Large intestine (tissue), 3 donors: ENCODE measurements at regions not wholly inside any gene's neighbourhood (a gene's known extent, or its start where the extent isn't known, plus 50 kb on each side); places are given as distances from the start of the nearest gene placed in this dataset.

Experiments
- DNase-seq, 2 donors: peaks; one replicate each; pipeline versions ENCODE4 v3.0.0 to v3.0.0-alpha.2; 2013
- H3K27ac ChIP-seq: one replicate; pipeline ENCODE4 v1.5.1; 2013; ENCODE audit warnings: low read length
- H3K27me3 ChIP-seq: 2 replicates; pipeline ENCODE4 v1.6.1; 2013; ENCODE audit warnings: low read length; ENCODE audit not compliant: control insufficient read depth, insufficient read depth
- H3K36me3 ChIP-seq: 2 replicates; pipeline ENCODE4 v1.6.1; 2013; ENCODE audit warnings: low read length; ENCODE audit not compliant: control insufficient read depth, insufficient read depth
- H3K4me1 ChIP-seq: one replicate; pipeline ENCODE4 v1.6.1; 2013; ENCODE audit warnings: low read length; ENCODE audit not compliant: control insufficient read depth, insufficient read depth
- H3K4me3 ChIP-seq: one replicate; pipeline ENCODE4 v1.5.1; 2013; ENCODE audit warnings: low read length
- H3K9me3 ChIP-seq: one replicate; pipeline ENCODE4 v1.6.1; 2013; ENCODE audit warnings: mild to moderate bottlenecking, low read depth, low read length, moderate library complexity; ENCODE audit not compliant: control insufficient read depth
- WGBS: methylation state at CpG from one replicate; pipeline ENCODE4 v1.1.5; 2013; ENCODE audit warnings: low lambda C conversion rate; ENCODE audit not compliant: insufficient coverage; 5-methylcytosine and 5-hydroxymethylcytosine counted together

GRCh38 chr1:202067188-202067974, 55.3 kb upstream of the GPR37L1 start:
- H3K27ac ChIP-seq: no peak overlapping the region
- peaks cover 5% of the 10 kb centered on the region for H3K4me1 ChIP-seq
- DNase-seq: peak in 1 of 2 donors; percentile 13
- WGBS: no CpG with 5 or more reads among the region's 7 CpGs
- H3K4me3 ChIP-seq: no peak overlapping the region
- no peaks in the 10 kb centered on the region for H3K9me3 ChIP-seq
- H3K27me3 ChIP-seq: no peaks in the 10 kb centered on the region
- H3K36me3 ChIP-seq: no peaks in the 10 kb centered on the region

DNA sequence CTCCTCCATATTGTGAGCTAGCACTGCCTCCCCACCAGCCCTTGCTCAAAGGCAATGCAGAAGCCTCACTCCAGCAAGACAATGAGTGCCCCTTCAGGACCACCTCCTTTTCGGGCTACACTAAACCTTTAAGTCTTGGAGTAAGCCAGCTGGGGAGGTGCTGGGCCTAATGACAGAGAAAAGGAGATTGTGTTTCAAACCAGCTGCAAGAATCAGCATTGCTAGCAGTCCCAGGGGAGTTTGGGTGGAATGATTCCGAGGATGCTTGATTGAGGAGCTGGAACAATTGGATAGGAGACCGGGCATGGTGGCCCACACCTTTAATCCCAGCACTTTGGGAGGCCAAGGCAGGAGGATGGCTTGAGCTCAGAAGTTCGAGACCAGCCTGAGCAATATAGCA, 54.1 kb upstream of the GPR37L1 start:
- H3K36me3 ChIP-seq: no peaks in the 10 kb centered on the region
- no CpG with 5 or more reads among the region's 4 CpGs for WGBS
- no peak for DNase-seq

GRCh38 chr1:202069662-202070061, 53.1 kb upstream of the GPR37L1 start:
- DNase-seq: no peak
- no CpG with 5 or more reads among the region's 4 CpGs for WGBS
- H3K27ac ChIP-seq: no peak overlapping the region

More for the DNA sequence above, 54.1 kb upstream of the GPR37L1 start:
- H3K9me3 ChIP-seq: no peaks in the 10 kb centered on the region
- H3K27me3 ChIP-seq: no peaks in the 10 kb centered on the region
- H3K4me1 ChIP-seq: peaks cover 15% of the 10 kb centered on the region
- no peak overlapping the region for H3K4me3 ChIP-seq
- H3K27ac ChIP-seq: no peak overlapping the region

DNA sequence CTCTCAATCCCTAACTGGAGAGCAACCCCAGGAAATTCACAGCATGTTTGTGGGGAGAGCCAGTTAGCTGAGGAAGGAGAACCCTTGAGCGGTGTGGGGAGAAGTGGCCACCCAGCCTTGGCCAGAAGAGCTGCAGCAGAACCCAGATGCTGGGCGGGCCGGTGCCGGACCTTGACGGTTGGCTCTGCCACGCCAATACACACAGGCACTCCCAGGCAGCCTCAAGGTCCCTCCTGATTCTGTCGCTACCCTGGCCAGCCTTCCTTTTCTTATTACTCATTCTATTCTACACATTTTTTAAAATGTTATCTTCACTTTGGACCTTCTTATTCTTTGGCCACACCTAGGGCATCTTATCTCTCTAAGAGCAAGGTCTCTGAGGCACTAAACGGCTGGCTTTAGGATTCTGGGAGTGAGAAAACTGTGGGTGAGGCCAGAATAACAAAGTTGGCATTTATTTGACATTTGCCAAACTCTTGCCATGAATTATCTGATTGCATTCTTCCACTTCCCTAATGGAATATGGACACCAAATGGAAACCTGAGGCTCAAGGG, 50.4 kb upstream of the GPR37L1 start:
- no peaks in the 10 kb centered on the region for H3K9me3 ChIP-seq
- H3K27ac ChIP-seq: peak overlapping the region; percentile 62
- no peaks in the 10 kb centered on the region for H3K27me3 ChIP-seq
- peak in 1 of 2 donors; percentile 40 for DNase-seq
- H3K4me1 ChIP-seq: peaks cover 44% of the 10 kb centered on the region
- H3K36me3 ChIP-seq: no peaks in the 10 kb centered on the region
- no peak overlapping the region for H3K4me3 ChIP-seq
- WGBS: no CpG with 5 or more reads among the region's 8 CpGs

More at GRCh38 chr1:202069662-202070061, 53.1 kb upstream of the GPR37L1 start:
- H3K36me3 ChIP-seq: no peaks in the 10 kb centered on the region
- peaks cover 18% of the 10 kb centered on the region for H3K4me1 ChIP-seq
- H3K27me3 ChIP-seq: no peaks in the 10 kb centered on the region
- no peak overlapping the region for H3K4me3 ChIP-seq
- H3K9me3 ChIP-seq: no peaks in the 10 kb centered on the region
